GM23338 (cell line): ENCODE measurements at regions not wholly inside any gene's neighbourhood (a gene's known extent, or its start where the extent isn't known, plus 50 kb on each side); places are given as distances from the start of the nearest gene placed in this dataset.

Experiments used
- CREB1 ChIP-seq: fragments of 250-450 bp; sonication (Bioruptor Pico); IDR thresholded peaks from 2 replicates; pipeline ENCODE4 v1.5.0; 2020; ENCODE audit warnings: low read depth, mild to moderate bottlenecking, moderate library complexity
- ETS1 ChIP-seq: IDR thresholded peaks from 2 replicates; pipeline ENCODE4 v1.6.1; 2016; ENCODE audit warnings: antibody characterized with exemption
- EZH2 ChIP-seq: fragments of 200-600 bp; sonication (generic); IDR thresholded peaks from one replicate; pipeline ENCODE4 v1.8.0; 2017; ENCODE audit warnings: antibody characterized with exemption, mild to moderate bottlenecking, low read depth; ENCODE audit not compliant: unreplicated experiment
- EZH2phosphoT487 ChIP-seq: fragments of 200-600 bp; sonication (generic); IDR thresholded peaks from one replicate; pipeline ENCODE4 v1.8.1; 2018; ENCODE audit warnings: antibody characterized with exemption; ENCODE audit not compliant: unreplicated experiment
- JUNB ChIP-seq: IDR thresholded peaks from one replicate; pipeline ENCODE4 v1.6.1; 2016; ENCODE audit warnings: antibody characterized with exemption; ENCODE audit not compliant: unreplicated experiment
- POLR2AphosphoS5 ChIP-seq: IDR thresholded peaks from 2 replicates; pipeline ENCODE4 v1.6.1; 2016; ENCODE audit warnings: antibody characterized with exemption, low read depth
- STAT1 ChIP-seq: IDR thresholded peaks from one replicate; pipeline ENCODE4 v1.6.1; 2016; ENCODE audit warnings: antibody characterized with exemption; ENCODE audit not compliant: unreplicated experiment
- ZNF331 ChIP-seq: fragments of 250-450 bp; sonication (Bioruptor Pico); IDR thresholded peaks from 2 replicates; pipeline ENCODE4 v1.5.0; 2020; ENCODE audit warnings: low read depth, mild to moderate bottlenecking, moderate library complexity
- TF ChIP-seq, protein P1 (sequence below), 2 experiments: fragments of 200-600 bp in 1 of 2; sonication (generic) in 1 of 2; conservative IDR thresholded peaks; 2 replicates each; pipeline versions ENCODE4 v1.5.1 to v1.6.1; 2016 to 2017; ENCODE audit warnings: antibody characterized with exemption in 2 of 2, low read depth in 2 of 2, mild to moderate bottlenecking in 2 of 2, moderate library complexity in 1 of 2
- TF ChIP-seq, protein P2 (sequence below): IDR thresholded peaks from one replicate; pipeline ENCODE4 v1.6.1; 2018; ENCODE audit warnings: antibody characterized with exemption; ENCODE audit not compliant: unreplicated experiment

- TF ChIP-seq, protein P1, sequence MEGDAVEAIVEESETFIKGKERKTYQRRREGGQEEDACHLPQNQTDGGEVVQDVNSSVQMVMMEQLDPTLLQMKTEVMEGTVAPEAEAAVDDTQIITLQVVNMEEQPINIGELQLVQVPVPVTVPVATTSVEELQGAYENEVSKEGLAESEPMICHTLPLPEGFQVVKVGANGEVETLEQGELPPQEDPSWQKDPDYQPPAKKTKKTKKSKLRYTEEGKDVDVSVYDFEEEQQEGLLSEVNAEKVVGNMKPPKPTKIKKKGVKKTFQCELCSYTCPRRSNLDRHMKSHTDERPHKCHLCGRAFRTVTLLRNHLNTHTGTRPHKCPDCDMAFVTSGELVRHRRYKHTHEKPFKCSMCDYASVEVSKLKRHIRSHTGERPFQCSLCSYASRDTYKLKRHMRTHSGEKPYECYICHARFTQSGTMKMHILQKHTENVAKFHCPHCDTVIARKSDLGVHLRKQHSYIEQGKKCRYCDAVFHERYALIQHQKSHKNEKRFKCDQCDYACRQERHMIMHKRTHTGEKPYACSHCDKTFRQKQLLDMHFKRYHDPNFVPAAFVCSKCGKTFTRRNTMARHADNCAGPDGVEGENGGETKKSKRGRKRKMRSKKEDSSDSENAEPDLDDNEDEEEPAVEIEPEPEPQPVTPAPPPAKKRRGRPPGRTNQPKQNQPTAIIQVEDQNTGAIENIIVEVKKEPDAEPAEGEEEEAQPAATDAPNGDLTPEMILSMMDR (conservative IDR thresholded peaks at IDR 0.05; ENCODE audit: low read depth in 2 of 2), result no peak
- TF ChIP-seq POLR2AphosphoS5 (no peak), CREB1 (no peak), EZH2 (no peak), ZNF331 (CRISPR knock-in tag) (no peak), EZH2phosphoT487 (no peak), ETS1 (no peak), STAT1 (no peak), JUNB (no peak)
- TF ChIP-seq, protein P2, sequence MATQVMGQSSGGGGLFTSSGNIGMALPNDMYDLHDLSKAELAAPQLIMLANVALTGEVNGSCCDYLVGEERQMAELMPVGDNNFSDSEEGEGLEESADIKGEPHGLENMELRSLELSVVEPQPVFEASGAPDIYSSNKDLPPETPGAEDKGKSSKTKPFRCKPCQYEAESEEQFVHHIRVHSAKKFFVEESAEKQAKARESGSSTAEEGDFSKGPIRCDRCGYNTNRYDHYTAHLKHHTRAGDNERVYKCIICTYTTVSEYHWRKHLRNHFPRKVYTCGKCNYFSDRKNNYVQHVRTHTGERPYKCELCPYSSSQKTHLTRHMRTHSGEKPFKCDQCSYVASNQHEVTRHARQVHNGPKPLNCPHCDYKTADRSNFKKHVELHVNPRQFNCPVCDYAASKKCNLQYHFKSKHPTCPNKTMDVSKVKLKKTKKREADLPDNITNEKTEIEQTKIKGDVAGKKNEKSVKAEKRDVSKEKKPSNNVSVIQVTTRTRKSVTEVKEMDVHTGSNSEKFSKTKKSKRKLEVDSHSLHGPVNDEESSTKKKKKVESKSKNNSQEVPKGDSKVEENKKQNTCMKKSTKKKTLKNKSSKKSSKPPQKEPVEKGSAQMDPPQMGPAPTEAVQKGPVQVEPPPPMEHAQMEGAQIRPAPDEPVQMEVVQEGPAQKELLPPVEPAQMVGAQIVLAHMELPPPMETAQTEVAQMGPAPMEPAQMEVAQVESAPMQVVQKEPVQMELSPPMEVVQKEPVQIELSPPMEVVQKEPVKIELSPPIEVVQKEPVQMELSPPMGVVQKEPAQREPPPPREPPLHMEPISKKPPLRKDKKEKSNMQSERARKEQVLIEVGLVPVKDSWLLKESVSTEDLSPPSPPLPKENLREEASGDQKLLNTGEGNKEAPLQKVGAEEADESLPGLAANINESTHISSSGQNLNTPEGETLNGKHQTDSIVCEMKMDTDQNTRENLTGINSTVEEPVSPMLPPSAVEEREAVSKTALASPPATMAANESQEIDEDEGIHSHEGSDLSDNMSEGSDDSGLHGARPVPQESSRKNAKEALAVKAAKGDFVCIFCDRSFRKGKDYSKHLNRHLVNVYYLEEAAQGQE, result no peak
Measured at GRCh38 chr2:83079007-83079406, 1380.1 kb downstream of the SUCLG1 start.
